SK-N-SH treated with all-trans-retinoic acid at 6 μM for 48 hours (cell line): ENCODE measurements at regions not wholly inside any gene's neighbourhood (a gene's known extent, or its start where the extent isn't known, plus 50 kb on each side); places are given as distances from the start of the nearest gene placed in this dataset.

ENCODE experiments used
- PATZ1 ChIP-seq: fragments of 250-450 bp; sonication (Bioruptor Pico); IDR thresholded peaks from 2 replicates; pipeline ENCODE4 v1.8.0; 2020; ENCODE audit warnings: mild to moderate bottlenecking, moderate library complexity, borderline replicate concordance
- TCF4 ChIP-seq: fragments of 250-450 bp; sonication (Bioruptor Pico); IDR thresholded peaks from 2 replicates; pipeline ENCODE4 v1.8.0; 2021; ENCODE audit warnings: mild to moderate bottlenecking, moderate library complexity, borderline replicate concordance
- TSHZ2 ChIP-seq: fragments of 250-450 bp; sonication (Bioruptor Pico); IDR thresholded peaks from 2 replicates; pipeline ENCODE4 v1.5.0; 2020; ENCODE audit warnings: mild to moderate bottlenecking, moderate library complexity
- ZNF565 ChIP-seq: fragments of 450-650 bp; formaldehyde crosslinking; conservative IDR thresholded peaks from 2 replicates; pipeline ENCODE4 v1.5.0; 2020; ENCODE audit warnings: low read depth, mild to moderate bottlenecking, moderate library complexity

GRCh38 chr3:128554465-128555097, 61.6 kb upstream of the GATA2 start:
- TF ChIP-seq TCF4 (CRISPR knock-in tag) = no peak
- no peak for TF ChIP-seq ZNF565 (CRISPR knock-in tag)
- no peak for TF ChIP-seq PATZ1 (CRISPR knock-in tag)
- TF ChIP-seq TSHZ2 (CRISPR knock-in tag) = no peak
